GM18870 (cell line): ENCODE measurements at regions not wholly inside any gene's neighbourhood (a gene's known extent, or its start where the extent isn't known, plus 50 kb on each side); places are given as distances from the start of the nearest gene placed in this dataset.

Experiments
- ATAC-seq: cut with Tn5 transposase; IDR thresholded peaks from one replicate; pipeline ENCODE4 v1.9.1; 2021; ENCODE audit warnings: moderate library complexity; ENCODE audit not compliant: unreplicated experiment

- ATAC-seq, result no peak
Measured at GRCh38 chr11:42255906-42256305, 796.5 kb upstream of the LRRC4C start.

- no peak for ATAC-seq
Measured at GRCh38 chr11:42257534-42257933, 798.1 kb upstream of the LRRC4C start.

- no peak for ATAC-seq
Measured at GRCh38 chr11:42265072-42265471, 805.6 kb upstream of the LRRC4C start.

- no peak for ATAC-seq
Measured at GRCh38 chr11:42271306-42271705, 811.9 kb upstream of the LRRC4C start.

GRCh38 chr11:42273977-42274376 lies 814.5 kb upstream of the LRRC4C start:
- ATAC-seq, result no peak

GRCh38 chr11:42296910-42297309 lies 837.5 kb upstream of the LRRC4C start:
- no peak for ATAC-seq

GRCh38 chr11:42299780-42300179 lies 840.3 kb upstream of the LRRC4C start:
- ATAC-seq, result no peak

GRCh38 chr11:42301777-42302176 lies 842.3 kb upstream of the LRRC4C start:
- no peak for ATAC-seq

- no peak for ATAC-seq
Measured at GRCh38 chr11:42311514-42311913, 852.1 kb upstream of the LRRC4C start.

GRCh38 chr11:42311944-42312343 lies 852.5 kb upstream of the LRRC4C start:
- no peak for ATAC-seq

GRCh38 chr11:42315267-42315666 lies 855.8 kb upstream of the LRRC4C start:
- no peak for ATAC-seq

GRCh38 chr11:42315846-42316245 lies 856.4 kb upstream of the LRRC4C start:
- no peak for ATAC-seq

GRCh38 chr11:42319921-42320320 lies 860.5 kb upstream of the LRRC4C start:
- no peak for ATAC-seq

GRCh38 chr11:42329929-42330565 lies 870.6 kb upstream of the LRRC4C start:
- ATAC-seq, result no peak

GRCh38 chr11:42337786-42338455 lies 878.5 kb upstream of the LRRC4C start:
- no peak for ATAC-seq

- no peak for ATAC-seq
Measured at GRCh38 chr11:42344204-42344792, 884.8 kb upstream of the LRRC4C start.

- no peak for ATAC-seq
Measured at GRCh38 chr11:42345933-42346332, 886.5 kb upstream of the LRRC4C start.

GRCh38 chr11:42363701-42364100 lies 904.2 kb upstream of the LRRC4C start:
- no peak for ATAC-seq

- ATAC-seq, result no peak
Measured at GRCh38 chr11:42390116-42390515, 921.7 kb upstream of the API5 start.

GRCh38 chr11:42397483-42397882 lies 914.3 kb upstream of the API5 start:
- ATAC-seq, result no peak

- ATAC-seq, result no peak
Measured at GRCh38 chr11:42407341-42407740, 904.5 kb upstream of the API5 start.

- peak; percentile 55 for ATAC-seq
Measured at GRCh38 chr11:42410251-42410955, 901.4 kb upstream of the API5 start.
